HS-27A (cell line): ENCODE measurements at regions not wholly inside any gene's neighbourhood (a gene's known extent, or its start where the extent isn't known, plus 50 kb on each side); places are given as distances from the start of the nearest gene placed in this dataset.

Experiments used
- DNase-seq: peaks from one replicate; pipeline ENCODE4 v3.0.0-alpha.2; 2012; ENCODE audit warnings: low read depth, missing footprints

DNA sequence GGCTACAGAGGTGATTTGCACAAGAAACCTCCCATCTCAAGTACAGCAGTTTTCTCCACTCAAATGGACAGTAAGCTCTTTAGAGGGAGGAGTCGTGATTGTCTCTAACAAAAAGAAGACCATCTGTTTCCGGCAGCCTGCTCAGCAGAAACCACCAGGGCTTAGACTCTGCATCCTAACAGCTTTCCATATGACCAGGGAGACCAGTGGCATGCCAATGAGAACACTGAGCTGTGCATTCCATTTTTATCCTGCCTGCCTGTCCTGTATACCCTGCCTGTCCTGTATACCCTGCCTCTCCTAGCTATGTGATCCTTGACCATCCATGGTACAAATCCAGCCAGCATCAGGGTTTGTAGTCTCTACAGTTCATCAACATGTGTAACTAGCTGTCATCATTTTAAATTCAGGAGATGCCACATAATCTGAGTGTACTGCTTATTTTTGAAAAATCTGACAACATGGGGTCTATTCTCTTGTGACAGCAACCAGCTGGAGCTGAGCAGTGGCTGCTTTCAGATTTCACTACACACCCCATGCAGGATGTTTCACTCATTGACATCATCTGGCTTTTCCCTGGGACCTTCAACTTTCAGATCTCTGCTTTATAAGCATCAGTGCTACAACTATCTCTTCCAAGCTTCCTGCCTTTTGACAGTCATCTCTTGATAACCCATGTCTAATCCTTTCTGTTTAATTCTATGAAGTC lies 50.5 kb upstream of the POU2AF2 start:
- DNase-seq, result no peak

DNA sequence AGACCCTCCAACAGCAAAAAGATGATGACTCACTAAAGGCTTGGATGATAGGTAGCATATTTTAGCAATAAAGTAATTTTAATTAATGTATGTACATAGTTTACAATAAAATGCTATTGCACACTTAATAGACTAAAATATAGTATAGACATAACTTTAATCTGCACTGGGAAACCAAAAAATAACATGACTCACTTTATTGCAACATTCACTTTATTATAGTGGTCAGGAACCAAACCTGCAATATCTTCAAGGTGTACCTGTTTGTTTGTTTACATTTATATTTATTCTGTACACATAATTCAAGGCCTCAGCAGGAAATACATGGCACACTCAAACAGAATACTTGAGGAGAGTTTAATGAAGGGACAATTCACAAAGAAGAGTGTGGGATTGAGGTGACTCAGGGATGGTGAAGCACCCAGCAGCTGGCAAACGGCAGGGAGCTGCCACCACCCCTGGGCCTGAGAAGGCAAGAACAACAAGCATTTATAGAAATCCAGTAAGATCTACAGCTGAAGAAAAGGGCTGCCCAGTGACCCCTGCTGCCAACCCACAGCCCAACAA lies 51.5 kb upstream of the POU2AF2 start:
- no peak for DNase-seq

DNA sequence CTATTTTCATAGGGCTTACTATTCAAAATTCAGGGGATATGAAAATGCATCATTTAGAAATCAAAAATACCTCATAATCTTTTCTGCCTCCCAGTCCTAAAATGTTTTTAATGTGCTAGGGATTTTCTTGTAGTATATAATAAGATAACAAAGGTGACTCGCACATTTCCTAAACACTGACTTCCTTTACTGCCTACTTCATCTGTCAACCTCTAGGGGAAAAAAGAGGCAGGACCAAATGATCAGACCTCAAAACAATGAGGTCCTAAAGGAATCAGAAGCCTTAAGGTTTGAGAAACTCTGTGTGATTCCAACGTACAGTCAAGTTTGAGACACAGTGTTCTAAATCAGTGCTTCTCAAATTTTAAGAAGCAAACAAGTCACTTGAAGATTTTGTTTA lies 56.1 kb upstream of the POU2AF2 start:
- no peak for DNase-seq

DNA sequence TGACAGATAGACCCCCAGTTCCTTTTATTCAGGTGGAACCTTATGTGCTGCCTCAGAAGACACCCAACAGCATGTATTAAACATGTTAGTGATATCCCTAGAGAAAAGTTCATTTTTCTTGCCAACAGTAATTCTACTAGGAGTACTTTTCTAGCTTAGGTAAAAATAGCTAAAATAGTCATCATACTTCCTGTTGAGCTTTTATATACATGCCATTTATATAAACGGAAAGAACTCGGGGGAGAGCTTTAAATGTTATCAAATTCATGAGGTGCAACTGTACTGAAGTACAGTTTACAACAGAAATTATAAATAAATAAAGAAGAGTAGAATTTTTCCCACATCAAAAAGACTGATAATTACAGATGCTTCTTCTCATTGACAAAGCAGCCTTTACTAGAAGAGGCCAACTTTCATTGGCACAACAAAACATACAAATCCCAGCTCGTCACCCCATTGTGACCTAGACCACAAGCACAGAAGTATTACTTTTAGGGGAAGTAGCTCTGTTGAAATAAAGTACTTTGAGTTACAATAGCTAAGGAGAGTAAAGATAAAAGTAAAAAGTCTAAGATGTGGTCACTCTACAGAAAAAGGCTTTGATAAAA lies 59.1 kb upstream of the POU2AF2 start:
- no peak for DNase-seq

DNA sequence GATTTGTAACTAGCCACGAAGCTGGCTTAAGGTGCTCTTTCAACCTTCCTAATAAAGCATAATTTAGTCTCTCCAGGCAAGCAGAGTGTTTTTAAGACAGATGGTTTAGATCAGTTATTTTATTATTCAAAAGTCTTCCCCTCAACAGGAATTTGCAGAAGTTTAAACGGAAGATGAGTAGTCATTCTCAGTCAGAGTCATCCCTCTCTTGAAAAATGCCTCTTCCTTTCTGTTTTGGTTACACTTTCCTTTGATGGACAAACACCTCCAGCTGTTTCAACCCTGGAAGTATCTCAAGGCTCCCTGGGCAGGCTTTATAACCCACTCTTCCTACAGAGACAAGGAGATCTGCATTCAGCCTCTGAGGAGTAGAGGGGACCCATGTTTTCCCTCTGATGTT lies 60.3 kb upstream of the POU2AF2 start:
- no peak for DNase-seq

DNA sequence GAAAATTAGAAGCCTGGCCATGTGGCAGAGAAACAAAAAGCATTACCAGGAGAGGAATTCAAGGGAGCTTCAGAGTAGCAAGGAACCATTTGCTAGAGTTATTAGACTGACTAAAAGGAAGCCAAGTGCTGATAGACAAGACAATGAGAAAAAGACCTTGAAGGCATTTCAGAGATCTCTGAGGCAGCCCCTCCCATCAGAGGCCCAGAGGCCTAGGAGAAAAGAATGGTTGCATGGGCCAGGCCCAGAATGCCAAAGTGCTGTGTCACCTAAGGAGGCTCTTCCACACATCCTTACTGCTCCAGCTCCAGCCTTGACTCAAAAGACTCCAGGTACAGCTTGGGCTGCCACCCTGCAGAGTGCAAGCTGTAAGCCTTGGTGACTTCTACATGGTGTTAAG lies 61.8 kb upstream of the POU2AF2 start:
- DNase-seq, result no peak

DNA sequence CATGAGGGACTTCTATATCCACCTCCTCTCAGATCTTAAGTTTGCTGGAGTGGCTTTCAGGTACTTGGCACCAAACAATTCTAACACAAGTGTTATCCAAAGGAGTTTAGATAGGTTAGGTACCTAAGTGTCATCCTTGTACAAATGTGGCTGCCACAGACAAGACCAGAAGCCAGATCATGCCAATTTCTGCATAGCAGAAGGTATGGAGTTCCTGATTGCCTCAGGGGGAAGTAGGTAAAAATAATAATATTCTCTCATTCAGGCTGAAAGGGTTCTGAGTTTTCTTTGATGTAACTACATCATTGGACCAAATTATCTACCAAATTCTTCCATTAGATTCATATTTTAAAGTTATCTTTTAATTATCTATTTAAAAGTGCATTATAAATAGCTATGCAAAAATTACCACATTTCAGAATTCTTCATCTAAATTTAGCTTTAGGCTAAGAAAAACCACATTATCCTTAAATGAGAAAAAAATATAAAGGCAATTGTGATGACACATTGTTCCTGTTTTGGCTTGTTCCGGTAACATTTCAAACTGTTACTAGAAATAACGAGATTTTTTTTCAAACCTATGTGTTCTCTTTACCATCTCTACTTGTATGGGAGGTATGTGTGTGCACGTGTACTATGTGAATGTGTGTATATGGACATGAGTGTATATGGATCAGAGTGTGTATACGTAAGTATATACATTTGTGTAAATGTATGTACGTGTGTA lies 66.2 kb upstream of the POU2AF2 start:
- DNase-seq, result no peak

DNA sequence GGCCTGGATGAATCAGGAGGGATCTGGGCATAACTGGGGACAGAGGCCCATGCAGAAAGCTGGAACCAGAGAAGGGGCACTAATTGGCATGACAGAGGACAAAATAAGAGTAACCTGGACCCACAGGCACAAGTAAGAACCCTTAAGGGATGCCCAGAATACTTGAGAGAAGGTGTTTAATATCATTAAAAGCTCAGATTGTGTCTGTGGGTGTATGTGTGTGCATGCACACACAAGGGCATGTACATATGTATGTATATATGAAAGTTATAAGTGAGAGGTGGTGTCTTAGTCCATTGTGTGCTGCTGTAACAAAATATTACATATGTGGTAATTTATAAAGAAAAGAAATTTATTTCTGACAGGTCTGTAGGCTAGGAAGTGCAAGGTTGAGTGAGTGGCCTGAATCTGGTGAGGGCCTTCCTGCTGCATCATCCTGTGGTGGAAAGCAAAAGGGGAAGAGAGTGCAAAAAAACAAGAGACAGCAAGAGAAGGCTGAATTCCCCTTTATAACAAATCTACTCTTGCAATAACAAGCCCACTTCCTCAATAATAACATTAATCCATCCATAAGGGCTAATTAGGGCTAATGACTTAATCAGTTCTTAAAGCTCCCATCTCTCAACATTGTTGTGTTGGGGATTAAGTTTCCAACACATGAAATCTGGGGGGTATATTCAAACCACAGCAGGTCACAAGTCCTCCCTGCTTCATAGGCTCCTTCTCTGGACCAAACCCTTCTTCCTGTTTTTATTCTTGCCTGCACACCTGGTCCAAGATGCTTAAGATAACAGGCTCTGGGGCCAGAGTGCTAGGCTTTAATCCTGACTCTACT lies 68.3 kb upstream of the POU2AF2 start:
- no peak for DNase-seq

DNA sequence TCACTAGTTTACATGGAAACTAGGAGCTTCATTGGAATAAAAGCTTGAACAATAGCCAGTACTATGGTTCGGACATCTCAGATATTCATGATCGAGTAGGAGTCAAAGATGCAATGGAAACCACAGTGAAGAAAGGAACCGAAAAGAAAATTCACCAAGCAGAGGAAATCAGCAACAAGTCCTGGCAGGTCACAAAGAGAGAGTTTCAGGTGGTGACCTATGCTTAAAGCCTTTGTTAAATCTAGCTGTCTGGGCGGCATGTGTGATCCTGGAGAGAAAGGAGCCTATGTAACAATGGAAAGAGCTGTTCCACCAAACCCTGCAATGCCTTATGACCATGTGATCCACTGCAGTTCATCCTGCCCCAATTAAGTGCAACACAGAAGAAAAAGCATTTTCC lies 68.9 kb upstream of the POU2AF2 start:
- no peak for DNase-seq

DNA sequence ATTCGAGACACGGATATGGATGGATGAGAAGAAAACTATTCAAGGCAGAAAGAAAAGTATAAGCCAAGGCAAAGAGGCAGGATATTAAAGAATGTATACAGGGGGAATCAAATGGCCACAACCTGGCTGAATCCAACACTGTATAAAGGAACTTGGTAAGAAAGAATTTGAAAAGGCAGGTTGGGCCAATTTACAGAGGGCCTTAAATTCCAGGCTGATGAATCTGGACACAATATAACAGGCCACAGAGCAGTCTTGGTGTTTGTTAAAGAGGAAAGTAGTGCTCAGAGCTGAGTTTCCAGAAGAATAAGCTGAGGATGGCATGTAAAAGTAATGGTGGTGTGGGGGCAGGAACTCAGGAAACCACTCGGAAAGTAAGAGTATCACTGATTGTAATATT lies 72.3 kb upstream of the POU2AF2 start:
- DNase-seq, result no peak

DNA sequence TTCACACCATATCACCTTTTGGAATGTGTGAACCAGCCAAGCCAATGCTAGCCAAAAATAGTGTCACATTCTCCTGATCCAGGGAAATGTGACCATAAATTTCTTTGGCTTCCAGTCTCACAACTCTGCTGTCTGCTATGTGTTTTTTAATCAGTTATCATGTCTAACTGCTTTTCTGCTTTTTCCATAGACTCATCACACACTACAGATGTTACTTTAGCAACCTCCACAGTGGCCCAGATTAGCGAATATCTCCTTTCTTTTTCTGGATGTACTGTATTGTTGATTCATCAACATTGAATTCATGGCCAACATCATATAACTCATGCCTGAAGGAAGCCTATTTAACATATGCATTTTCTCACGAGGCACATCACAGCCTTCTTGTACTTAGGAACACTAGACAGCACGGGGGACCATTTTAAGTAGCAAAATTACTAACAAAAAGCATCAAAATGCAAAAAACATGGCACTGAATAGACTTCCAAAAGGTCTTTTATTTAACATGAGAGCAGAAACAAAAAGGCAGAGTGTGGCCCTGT lies 73.1 kb upstream of the POU2AF2 start:
- no peak for DNase-seq

DNA sequence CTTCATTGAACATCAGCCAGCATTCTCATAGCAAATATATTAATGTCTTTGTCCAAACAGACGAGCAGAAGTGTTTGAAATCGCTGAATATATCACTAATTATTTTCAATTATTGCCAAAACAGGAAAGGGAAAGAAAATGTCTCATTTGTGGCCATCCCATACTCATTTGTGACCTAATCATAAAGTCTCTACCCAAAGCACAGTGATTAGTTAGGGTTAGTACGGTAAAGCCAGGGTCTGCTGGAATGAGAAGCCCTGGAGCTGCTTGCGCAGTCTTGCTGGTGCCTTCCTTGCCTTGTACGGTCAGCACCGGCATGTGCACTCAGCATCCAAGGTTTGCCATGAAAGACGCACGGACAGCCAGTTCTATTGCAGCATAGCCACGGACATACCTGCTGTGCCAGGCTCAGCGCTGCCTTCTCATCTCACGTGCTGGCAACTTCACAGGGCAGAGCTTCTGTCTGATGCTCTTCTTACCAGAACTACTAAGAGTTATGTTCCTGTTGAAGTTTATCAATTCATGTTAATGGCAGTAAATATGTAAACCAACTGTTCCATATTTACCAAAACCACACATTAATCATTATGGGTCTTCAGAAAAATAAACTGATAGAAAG lies 74.7 kb upstream of the POU2AF2 start:
- DNase-seq, result no peak

DNA sequence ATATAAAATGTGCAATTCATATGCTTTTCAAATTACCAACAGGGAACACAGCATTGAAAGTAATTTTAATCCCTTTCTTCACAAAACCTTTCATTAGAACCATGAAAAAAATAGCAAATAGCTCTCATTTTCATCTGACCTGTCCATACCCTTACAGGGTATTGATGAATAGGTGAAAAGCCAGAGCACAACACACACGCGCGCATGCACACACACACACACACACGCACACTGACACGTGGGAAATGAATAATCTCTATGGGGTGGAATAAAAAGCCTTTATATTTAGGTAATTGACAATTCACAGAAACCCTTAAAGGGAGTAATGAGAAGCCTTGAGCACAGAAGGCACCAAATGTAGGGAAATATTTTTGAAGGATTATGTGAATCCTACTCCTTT lies 76.2 kb upstream of the POU2AF2 start:
- no peak for DNase-seq

DNA sequence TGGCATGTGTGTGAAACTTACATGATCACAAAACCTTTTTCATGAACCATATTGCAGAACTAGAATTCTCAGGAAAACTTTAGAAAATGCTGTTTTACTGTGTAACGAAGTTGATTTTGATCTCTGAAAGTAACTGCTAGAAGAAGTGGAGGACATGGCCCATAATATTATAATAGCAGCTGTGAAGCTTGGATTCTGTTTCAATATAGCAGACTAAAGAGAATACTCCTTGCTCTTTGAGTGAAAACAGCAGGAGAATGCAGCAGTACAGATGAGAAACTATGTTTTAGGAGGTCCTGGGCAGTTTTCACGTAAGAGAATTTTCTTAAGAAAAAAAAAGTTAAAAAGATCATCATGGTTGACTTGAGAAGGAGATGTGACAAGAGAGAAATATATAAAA lies 76.7 kb upstream of the POU2AF2 start:
- no peak for DNase-seq

DNA sequence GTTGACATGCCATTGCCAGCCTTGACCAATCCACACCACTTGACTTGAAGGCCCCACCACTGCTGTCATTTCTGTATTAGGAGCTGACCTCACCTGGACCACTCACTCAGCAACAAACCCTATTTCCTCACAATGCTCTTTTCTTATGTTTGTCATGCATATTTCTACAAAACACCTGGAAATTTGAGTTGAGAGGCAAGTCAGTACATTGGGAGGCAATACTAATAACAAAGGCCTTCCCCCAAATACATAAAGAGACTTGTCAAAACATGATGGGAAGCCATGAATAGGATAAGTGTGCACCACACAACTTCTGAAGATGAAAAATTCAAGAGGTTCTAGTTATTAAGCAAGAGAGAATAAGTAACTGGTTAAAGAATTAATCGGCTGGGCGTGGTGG lies 77.9 kb upstream of the POU2AF2 start:
- no peak for DNase-seq

DNA sequence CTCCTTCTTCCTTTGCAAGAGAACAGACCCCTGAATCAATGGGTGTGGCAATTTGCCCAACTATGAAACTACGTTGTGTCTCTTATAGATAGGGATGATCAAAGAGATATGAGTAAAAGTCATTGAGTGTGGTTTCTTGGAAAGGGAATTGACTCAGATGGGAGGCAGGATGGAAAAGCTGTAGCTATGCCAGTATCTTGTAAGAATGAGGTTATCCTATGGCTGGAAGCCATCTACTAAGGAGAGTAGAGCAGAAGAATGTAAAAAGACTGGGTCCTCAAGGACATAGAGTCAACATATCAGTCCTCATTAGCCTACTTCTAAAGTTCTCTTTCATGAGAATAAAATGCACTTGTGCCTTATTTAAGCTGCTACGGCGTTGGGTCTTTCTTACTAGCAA lies 78.9 kb upstream of the POU2AF2 start:
- no peak for DNase-seq

DNA sequence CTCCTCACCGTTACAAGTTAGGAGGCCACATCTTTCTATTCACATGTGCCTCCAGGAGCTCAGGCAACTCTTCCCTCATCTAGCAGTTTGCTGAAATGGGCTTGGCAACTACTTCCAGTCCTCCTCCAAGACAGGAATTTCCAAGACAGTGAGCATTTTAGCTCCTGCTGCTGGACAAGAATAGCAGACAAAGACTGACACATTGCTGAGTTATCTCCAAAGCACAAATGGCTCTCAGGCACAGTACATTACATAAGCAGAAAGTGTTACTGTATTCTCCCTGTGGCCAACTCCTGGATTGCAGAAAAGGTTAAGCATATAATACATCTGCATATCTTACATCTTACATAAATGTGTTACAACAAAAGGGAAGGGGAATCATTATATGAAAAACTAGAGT lies 83.2 kb upstream of the POU2AF2 start:
- no peak for DNase-seq

DNA sequence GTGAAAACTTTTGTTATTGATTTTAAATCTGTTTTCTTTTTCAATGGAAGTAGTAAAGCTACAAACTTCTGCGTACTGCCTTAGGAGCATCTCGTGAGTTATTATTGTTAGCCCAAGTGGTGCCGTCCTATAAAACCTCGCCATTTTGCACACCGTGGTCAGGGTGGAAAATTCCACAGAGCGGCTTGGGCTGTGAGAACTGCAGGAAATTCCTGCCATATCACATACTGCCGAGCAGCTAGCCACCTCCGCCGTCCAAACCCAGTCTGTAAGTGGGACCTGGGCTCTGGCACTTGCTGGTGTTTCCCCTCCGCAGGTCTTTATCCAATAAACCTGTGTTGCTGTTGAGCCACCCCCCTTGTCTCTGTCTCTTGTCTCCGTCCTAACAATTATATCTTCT lies 88.0 kb upstream of the POU2AF2 start:
- DNase-seq, result no peak

DNA sequence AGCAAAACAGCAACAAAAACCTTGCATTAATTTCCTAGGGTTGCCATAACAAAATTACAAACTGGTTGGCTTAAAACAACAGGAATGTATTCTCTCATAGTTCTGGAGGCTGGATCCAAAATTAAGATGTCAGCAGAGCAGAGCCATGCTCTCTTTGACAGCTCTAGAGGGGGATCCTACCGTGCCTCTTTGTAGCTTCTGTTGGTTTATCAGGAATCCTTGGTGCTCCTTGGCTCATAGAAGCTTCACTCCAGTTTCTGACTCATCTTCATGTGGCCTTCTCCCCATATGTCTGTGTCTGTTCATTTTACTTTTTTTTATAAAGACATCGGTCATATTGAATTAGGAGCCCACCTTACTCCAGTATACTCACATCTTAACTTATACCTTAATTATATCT lies 90.5 kb upstream of the POU2AF2 start:
- DNase-seq, result no peak

DNA sequence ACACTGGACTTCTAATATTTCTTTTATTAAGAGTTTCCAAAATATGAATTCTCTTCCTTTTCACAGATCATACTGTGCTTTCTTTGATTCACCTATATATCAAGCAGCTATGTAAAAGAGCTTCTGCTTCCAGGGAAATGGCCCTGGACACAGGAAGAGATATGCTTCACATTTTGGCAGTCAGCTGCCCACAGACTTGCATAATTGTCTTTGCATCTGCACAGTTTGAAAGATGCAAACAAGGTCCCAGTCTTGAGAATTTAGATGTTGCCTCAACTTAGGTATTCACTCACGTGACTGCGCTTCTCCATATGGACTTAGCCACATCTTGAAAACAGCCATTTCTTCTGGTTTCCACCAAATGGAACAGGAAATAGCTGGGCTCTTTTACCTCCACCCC lies 92.3 kb upstream of the POU2AF2 start:
- no peak for DNase-seq

DNA sequence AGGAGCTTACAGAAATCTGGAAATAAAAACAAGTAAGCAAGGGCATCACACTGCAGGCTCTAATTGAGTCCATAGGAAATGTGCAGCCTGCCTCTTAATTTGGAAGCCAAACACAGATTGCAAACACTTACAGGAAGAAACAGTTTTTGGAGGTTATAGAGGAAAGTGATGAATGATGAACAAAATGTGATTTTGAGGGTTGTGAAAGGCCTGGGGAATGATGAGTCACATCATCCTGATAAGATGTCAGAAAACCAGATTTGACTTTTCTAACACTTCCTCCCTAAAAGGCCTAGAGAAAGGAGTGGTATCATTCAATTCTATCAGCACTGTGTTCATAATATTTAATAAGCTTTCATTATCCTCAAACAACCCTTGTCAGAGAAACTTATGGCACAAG lies 96.6 kb upstream of the POU2AF2 start:
- DNase-seq, result no peak

DNA sequence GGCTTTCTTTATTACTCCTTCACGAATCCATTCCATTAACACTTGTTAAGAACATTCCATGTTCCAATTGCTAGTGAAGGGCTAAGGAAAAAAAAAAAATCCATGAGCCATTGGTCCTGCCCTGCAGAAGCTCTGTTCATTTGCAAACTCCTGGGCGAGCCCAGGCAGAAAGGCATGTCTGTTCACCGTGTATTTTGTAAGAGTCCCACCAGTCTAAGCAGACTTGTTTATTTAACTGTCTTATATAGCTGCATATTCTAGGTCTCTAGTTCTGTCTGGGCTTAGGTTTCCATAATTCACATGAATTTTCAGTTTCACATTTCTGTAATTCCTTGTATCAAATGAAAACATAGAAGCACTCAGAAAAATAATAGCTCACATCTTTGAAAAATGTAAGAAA lies 97.4 kb upstream of the POU2AF2 start:
- DNase-seq, result no peak
